Ovary (tissue), 3 donors: ENCODE measurements at regions not wholly inside any gene's neighbourhood (a gene's known extent, or its start where the extent isn't known, plus 50 kb on each side); places are given as distances from the start of the nearest gene placed in this dataset.

ENCODE experiments used
- CTCF ChIP-seq, 3 donors: fragments of 450-650 bp in 2 of 3; fragments of 200-600 bp in 1 of 3; IDR thresholded peaks; one replicate each; pipeline versions ENCODE4 v1.5.1 to v1.8.0; 2016 to 2022; ENCODE audit warnings: antibody characterized with exemption in 3 of 3, mild to moderate bottlenecking in 1 of 3
- POLR2A ChIP-seq: fragments of 450-650 bp; IDR thresholded peaks from one replicate; pipeline ENCODE4 v1.6.1; 2017; ENCODE audit warnings: antibody characterized with exemption, mild to moderate bottlenecking, moderate library complexity
- donor health status: DM: no; HTN: no; CAD: no.

GRCh38 chr7:26964156-26964808 lies 99.9 kb upstream of the SKAP2 start:
- TF ChIP-seq POLR2A (no peak), CTCF (IDR thresholded peaks at IDR 0.05) (no peak)
